ENCODE measurements at regions not wholly inside any gene's neighbourhood (a gene's known extent, or its start where the extent isn't known, plus 50 kb on each side); places are given as distances from the start of the nearest gene placed in this dataset.
"Not testable (repeated sequence)": the region's sequence is repeated elsewhere in the genome, so short reads cannot be mapped to it uniquely, and the experiment has no call there.

- TF ChIP-seq CTCF (conservative IDR thresholded peaks at IDR 0.05; ENCODE audit: low read length); EZH2phosphoT487 (IDR thresholded peaks at IDR 0.05; ENCODE audit: borderline replicate concordance, low read depth, low read length): not testable (repeated sequence)
Observed at GRCh38 chr20:1839376-1840317, 55.6 kb upstream of the SIRPA start.
